ENCODE measurements at regions not wholly inside any gene's neighbourhood (a gene's known extent, or its start where the extent isn't known, plus 50 kb on each side); places are given as distances from the start of the nearest gene placed in this dataset.

DNA sequence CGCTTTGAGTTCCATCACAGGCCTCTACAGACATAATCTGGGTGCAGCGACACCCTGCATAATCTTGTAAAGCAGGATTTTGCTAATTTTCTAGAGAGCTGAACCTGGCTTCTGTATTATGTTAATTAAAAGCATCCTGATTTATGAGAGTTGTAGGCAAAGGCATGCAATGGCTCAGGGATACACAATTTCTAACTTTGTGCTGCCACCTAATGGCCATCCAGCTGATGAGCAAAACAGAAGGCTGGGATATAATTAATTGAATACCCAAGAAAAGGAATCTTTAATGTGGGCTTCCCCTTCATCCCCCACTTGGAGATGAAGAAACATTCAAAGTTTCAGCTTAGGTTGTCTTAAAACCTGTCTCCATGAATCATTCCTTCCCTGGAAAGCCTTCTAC is 78.1 kb downstream of the BMP15 start:
- TF ChIP-seq, protein P1, sequence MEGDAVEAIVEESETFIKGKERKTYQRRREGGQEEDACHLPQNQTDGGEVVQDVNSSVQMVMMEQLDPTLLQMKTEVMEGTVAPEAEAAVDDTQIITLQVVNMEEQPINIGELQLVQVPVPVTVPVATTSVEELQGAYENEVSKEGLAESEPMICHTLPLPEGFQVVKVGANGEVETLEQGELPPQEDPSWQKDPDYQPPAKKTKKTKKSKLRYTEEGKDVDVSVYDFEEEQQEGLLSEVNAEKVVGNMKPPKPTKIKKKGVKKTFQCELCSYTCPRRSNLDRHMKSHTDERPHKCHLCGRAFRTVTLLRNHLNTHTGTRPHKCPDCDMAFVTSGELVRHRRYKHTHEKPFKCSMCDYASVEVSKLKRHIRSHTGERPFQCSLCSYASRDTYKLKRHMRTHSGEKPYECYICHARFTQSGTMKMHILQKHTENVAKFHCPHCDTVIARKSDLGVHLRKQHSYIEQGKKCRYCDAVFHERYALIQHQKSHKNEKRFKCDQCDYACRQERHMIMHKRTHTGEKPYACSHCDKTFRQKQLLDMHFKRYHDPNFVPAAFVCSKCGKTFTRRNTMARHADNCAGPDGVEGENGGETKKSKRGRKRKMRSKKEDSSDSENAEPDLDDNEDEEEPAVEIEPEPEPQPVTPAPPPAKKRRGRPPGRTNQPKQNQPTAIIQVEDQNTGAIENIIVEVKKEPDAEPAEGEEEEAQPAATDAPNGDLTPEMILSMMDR (IDR thresholded peaks at IDR 0.05) = no peak
- no peak for TF ChIP-seq EP300 (IDR thresholded peaks at IDR 0.05)

All from suprapubic skin (tissue), 3 donors.